Sigmoid colon (tissue), 6 donors: ENCODE measurements at regions not wholly inside any gene's neighbourhood (a gene's known extent, or its start where the extent isn't known, plus 50 kb on each side); places are given as distances from the start of the nearest gene placed in this dataset.

Experiments used
- DNase-seq: peaks from one replicate; pipeline ENCODE4 v3.0.0-alpha.2; 2019
- H3K27ac ChIP-seq, 4 donors: fragments of 200-600 bp; sonication (generic); one replicate each; pipeline ENCODE4 v1.5.1; 2016 to 2019; ENCODE audit warnings: mild to moderate bottlenecking in 1 of 4
- H3K27me3 ChIP-seq, 3 donors: fragments of 200-600 bp; sonication (generic); one replicate each; pipeline ENCODE4 v1.5.1; 2019; ENCODE audit warnings: mild to moderate bottlenecking in 1 of 3
- H3K36me3 ChIP-seq, 4 donors: fragments of 200-600 bp; sonication (generic); one replicate each; pipeline ENCODE4 v1.5.1; 2016 to 2019
- H3K4me1 ChIP-seq, 4 donors: fragments of 200-600 bp; sonication (generic); one replicate each; pipeline ENCODE4 v1.5.1; 2017 to 2019
- H3K4me3 ChIP-seq, 4 donors: fragments of 200-600 bp; sonication (generic); one replicate each; pipeline ENCODE4 v1.5.1; 2017 to 2019; ENCODE audit warnings: mild to moderate bottlenecking in 2 of 4, moderate library complexity in 1 of 4
- H3K9me3 ChIP-seq, 4 donors: fragments of 200-600 bp in 3 of 4; sonication (generic) in 3 of 4; one replicate each; pipeline versions ENCODE4 v1.5.1 to v1.6.1; 2013 to 2019
- EP300 ChIP-seq, 4 donors: sonication (generic); formaldehyde crosslinking; IDR thresholded peaks; one replicate each; pipeline ENCODE4 v1.6.1; 2017; ENCODE audit warnings: antibody characterized with exemption in 4 of 4
- POLR2A ChIP-seq, 2 donors: fragments of 450-650 bp; IDR thresholded peaks; one replicate each; pipeline ENCODE4 v1.6.1; 2016; ENCODE audit warnings: antibody characterized with exemption in 2 of 2, mild to moderate bottlenecking in 2 of 2, moderate library complexity in 2 of 2
- POLR2AphosphoS5 ChIP-seq, 4 donors: sonication (generic); formaldehyde crosslinking; IDR thresholded peaks; one replicate each; pipeline ENCODE4 v1.6.1; 2017; ENCODE audit warnings: antibody characterized with exemption in 4 of 4
- WGBS, 2 donors: extraction: QIAGEN DNeasy Blood & Tissue Kit; methylation state at CpG; one replicate each; pipeline ENCODE4 v1.1.7; 2013; 5-methylcytosine and 5-hydroxymethylcytosine counted together
- intact Hi-C: fragments of 100-400 bp; cut with DNase I; formaldehyde crosslinking; loops from one replicate; pipeline ENCODE4 v1.15.1; 2023
- TF ChIP-seq, protein P1 (sequence below), 4 experiments: fragments of 450-650 bp in 3 of 4; fragments of 200-600 bp in 1 of 4; IDR thresholded peaks; one replicate each; pipeline ENCODE4 v1.5.1; 2016 to 2019; ENCODE audit warnings: antibody characterized with exemption in 4 of 4, mild to moderate bottlenecking in 3 of 4, moderate library complexity in 2 of 4
- donor health status: healthy with polysubstance abuse.
- donor health status: healthy.

DNA sequence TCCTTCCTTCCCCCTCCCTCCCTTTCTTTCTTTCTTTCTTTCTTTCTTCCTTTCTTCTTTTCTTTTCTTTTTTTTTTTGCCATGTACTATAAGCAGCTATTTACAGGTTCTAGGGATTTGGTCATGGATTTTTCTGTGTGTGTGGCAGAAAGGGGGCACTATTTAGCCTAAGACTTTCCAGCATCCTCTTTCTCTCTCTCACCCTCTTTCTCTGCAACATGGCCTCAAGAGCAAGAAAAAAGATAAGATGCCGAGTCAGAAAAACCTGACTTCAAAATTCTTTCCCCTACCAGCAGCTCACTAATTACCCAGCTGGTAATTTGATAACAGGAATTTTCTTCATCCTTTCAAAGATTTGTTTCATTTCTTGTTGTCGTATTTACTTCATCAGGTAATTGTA, 458.3 kb upstream of the ADAMTS5 start:
- 90 to 93% methylated on average over 2 of the region's 2 CpGs for WGBS, 2 donors
- no peak for DNase-seq
- no peaks in the 10 kb centered on the region for H3K9me3 ChIP-seq
- no peaks in the 10 kb centered on the region for H3K27me3 ChIP-seq
- H3K27ac ChIP-seq = peak overlapping the region in 1 of 4 donors; percentile 32
- intact Hi-C loops = no loop called here
- TF ChIP-seq, protein P1, sequence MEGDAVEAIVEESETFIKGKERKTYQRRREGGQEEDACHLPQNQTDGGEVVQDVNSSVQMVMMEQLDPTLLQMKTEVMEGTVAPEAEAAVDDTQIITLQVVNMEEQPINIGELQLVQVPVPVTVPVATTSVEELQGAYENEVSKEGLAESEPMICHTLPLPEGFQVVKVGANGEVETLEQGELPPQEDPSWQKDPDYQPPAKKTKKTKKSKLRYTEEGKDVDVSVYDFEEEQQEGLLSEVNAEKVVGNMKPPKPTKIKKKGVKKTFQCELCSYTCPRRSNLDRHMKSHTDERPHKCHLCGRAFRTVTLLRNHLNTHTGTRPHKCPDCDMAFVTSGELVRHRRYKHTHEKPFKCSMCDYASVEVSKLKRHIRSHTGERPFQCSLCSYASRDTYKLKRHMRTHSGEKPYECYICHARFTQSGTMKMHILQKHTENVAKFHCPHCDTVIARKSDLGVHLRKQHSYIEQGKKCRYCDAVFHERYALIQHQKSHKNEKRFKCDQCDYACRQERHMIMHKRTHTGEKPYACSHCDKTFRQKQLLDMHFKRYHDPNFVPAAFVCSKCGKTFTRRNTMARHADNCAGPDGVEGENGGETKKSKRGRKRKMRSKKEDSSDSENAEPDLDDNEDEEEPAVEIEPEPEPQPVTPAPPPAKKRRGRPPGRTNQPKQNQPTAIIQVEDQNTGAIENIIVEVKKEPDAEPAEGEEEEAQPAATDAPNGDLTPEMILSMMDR (IDR thresholded peaks at IDR 0.05) = no peak
- no peak for TF ChIP-seq EP300 (IDR thresholded peaks at IDR 0.05)
- TF ChIP-seq POLR2AphosphoS5 (IDR thresholded peaks at IDR 0.05) = no peak
- no peak for TF ChIP-seq POLR2A (IDR thresholded peaks at IDR 0.05)
- H3K4me1 ChIP-seq = peaks cover 0 to 6% (median 2%) of the 10 kb centered on the region in 4 donors
- no peaks in the 10 kb centered on the region for H3K36me3 ChIP-seq
- no peak overlapping the region for H3K4me3 ChIP-seq

DNA sequence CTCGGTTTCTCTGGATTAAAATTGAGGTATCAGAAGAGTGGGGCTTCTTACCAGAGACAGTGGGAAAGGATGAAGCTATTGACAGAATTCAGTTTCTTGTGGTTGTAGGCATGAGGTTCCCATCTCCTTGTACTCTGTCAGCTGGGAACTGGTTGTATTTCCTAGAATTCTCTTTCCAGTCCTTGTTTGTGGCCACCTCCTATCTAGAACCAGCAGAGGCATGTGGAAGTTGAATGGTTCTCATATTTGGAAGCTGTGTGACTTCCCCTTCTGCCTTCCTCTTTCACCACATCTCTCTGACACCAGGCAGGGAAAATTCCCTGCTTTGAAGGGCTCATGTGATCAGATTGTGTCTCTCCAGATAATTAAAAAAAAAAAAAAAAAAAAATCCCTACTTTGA, 457.7 kb upstream of the ADAMTS5 start:
- Histone ChIP-seq H3K36me3 (no peaks in the 10 kb centered on the region), H3K27ac (no peak overlapping the region), H3K4me3 (no peak overlapping the region), H3K9me3 (no peaks in the 10 kb centered on the region), H3K4me1 (peaks cover 0 to under 1% (median 0%) of the 10 kb centered on the region in 4 donors), H3K27me3 (no peaks in the 10 kb centered on the region)
- WGBS, 2 donors = 88 to 90% methylated on average over 1 of the region's 1 CpG
- no peak for DNase-seq
- TF ChIP-seq, protein P1 (IDR thresholded peaks at IDR 0.05) = no peak
- TF ChIP-seq POLR2A (IDR thresholded peaks at IDR 0.05) = no peak
- intact Hi-C loops = no loop called here

DNA sequence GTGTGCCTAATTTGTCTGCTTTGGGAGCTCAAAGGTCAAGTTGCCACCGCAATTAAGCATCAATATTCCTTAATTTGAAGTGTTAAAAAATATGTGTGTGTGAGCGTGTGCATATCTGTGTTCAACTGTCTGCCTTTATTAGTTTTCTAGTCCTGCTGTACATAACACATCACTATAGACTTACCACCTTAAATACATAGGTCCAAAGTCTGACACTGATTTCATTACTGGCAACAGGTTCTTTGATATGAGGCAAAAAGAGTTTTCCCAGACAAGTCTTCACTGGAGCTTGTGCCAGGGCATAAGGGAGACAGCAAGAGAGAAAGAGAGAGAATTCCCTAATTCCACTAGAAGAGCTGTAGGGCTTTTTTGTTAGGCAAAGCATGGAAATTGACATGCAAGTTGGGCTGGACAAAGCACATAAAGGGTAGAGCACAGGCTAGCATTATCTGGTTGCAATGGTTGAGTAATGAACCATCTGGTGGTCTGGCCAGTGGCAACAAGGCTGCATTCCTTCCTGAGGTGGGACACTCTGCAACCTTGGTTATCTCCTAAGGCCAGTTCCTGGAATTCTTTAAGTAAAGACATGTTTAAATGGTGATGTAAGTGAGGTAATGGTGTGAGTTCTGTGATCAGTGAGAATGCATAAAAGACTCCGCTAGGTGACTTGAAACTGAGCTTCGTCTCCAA, 457.2 kb upstream of the ADAMTS5 start:
- H3K27ac ChIP-seq = peak overlapping the region in 1 of 4 donors; percentile 31

DNA sequence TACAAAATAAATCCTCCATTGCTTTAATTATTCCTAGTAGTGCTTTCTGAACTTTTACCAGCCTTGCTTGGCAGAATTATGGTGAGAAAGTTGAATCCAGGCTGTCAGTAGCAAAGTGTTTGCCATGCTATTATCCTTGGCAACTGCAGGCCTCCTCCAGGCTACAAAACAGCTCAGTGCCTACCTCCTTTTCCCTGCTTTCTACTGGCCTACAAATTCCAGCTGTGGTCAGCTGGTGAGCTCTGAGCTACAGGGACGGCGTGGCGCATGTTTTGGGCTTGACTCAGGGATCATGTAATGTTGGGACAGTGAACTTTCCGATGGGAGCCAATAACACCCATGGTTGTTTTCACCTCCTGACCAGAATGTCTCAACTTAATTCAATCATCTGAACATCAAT, 456.1 kb upstream of the ADAMTS5 start:
- 83 to 86% methylated on average over 4 of the region's 4 CpGs for WGBS, 2 donors
- no peaks in the 10 kb centered on the region for H3K36me3 ChIP-seq
- no peaks in the 10 kb centered on the region for H3K4me1 ChIP-seq
- peak in 2 of 4 donors; percentile 16 to 25 for TF ChIP-seq POLR2AphosphoS5 (IDR thresholded peaks at IDR 0.05)
- TF ChIP-seq, protein P1 (IDR thresholded peaks at IDR 0.05) = no peak
- H3K4me3 ChIP-seq = no peak overlapping the region
- peak; percentile 80 for DNase-seq
- no peaks in the 10 kb centered on the region for H3K27me3 ChIP-seq
- H3K9me3 ChIP-seq = no peaks in the 10 kb centered on the region
- H3K27ac ChIP-seq = peak overlapping the region in 2 of 4 donors; percentile 16 to 53
- intact Hi-C loops = no loop called here

More for the DNA sequence above, 457.2 kb upstream of the ADAMTS5 start:
- intact Hi-C loops = no loop called here
- no peaks in the 10 kb centered on the region for H3K27me3 ChIP-seq
- no peaks in the 10 kb centered on the region for H3K36me3 ChIP-seq
- 58 to 80% methylated on average over 4 of the region's 4 CpGs for WGBS, 2 donors
- TF ChIP-seq EP300 (IDR thresholded peaks at IDR 0.05) (no peak), POLR2AphosphoS5 (IDR thresholded peaks at IDR 0.05) (no peak), POLR2A (IDR thresholded peaks at IDR 0.05) (no peak)
- TF ChIP-seq, protein P1 (IDR thresholded peaks at IDR 0.05) = no peak
- no peak overlapping the region for H3K4me3 ChIP-seq
- DNase-seq = no peak
- H3K9me3 ChIP-seq = no peaks in the 10 kb centered on the region
- H3K4me1 ChIP-seq = no peaks in the 10 kb centered on the region

DNA sequence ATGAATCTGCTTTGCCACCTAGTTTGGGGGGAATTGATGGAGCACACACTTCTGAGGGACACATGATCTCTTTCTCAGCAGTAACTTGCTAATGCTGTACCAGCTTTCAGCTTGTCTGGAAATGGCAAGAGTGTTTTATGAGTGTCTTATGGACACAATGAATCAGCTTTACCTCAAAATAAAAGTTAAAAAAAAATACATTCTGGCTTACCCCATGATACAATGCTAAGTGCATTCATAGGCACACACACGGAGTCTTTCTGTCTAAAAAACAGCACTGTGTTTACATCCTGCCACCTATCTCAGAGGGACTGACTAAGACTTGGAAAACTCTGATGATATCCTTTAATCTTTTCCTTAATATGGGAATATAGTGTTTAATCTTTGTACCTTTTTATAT, 455.5 kb upstream of the ADAMTS5 start:
- DNase-seq = no peak
- no peaks in the 10 kb centered on the region for H3K9me3 ChIP-seq
- peak overlapping the region in 1 of 4 donors; percentile 53 for H3K27ac ChIP-seq
- H3K27me3 ChIP-seq = no peaks in the 10 kb centered on the region
- intact Hi-C loops = no loop called here
- H3K4me3 ChIP-seq = no peak overlapping the region
- H3K36me3 ChIP-seq = no peaks in the 10 kb centered on the region
- H3K4me1 ChIP-seq = no peaks in the 10 kb centered on the region
- no peak for TF ChIP-seq POLR2A (IDR thresholded peaks at IDR 0.05)
- TF ChIP-seq, protein P1 (IDR thresholded peaks at IDR 0.05) = no peak
- no peak for TF ChIP-seq POLR2AphosphoS5 (IDR thresholded peaks at IDR 0.05)
- TF ChIP-seq EP300 (IDR thresholded peaks at IDR 0.05) = no peak
- WGBS, 2 donors = 67 to 76% methylated on average over 1 of the region's 1 CpG
